GM12891 (cell line): ENCODE measurements at regions not wholly inside any gene's neighbourhood (a gene's known extent, or its start where the extent isn't known, plus 50 kb on each side); places are given as distances from the start of the nearest gene placed in this dataset.

Experiments
- DNase-seq: peaks from one replicate; pipeline ENCODE4 v3.0.0; 2011; ENCODE audit warnings: low spot score; ENCODE audit not compliant: insufficient read length
- FAIRE-seq: peaks from 2 replicates; lab custom pipeline; 2011; peaks lifted over from hg19 to GRCh38; lab: Jason Lieb, UNC
- PAX5 ChIP-seq: IDR thresholded peaks from 2 replicates; pipeline ENCODE4 v1.6.1; 2011; ENCODE audit warnings: low read length, moderate library complexity, mild to moderate bottlenecking; ENCODE audit not compliant: insufficient read depth, severe bottlenecking
- POLR2A ChIP-seq: IDR thresholded peaks from 2 replicates; pipeline ENCODE4 v1.6.1; 2011; ENCODE audit warnings: low read depth, low read length, control low read depth
- POLR2AphosphoS5 ChIP-seq: IDR thresholded peaks from 2 replicates; pipeline ENCODE4 v1.6.1; 2011; ENCODE audit warnings: low read depth, low read length, control low read depth
- POU2F2 ChIP-seq: IDR thresholded peaks from 2 replicates; pipeline ENCODE4 v1.6.1; 2011; ENCODE audit warnings: low read depth, mild to moderate bottlenecking, control low read depth, low read length, moderate library complexity
- SPI1 ChIP-seq: IDR thresholded peaks from 2 replicates; pipeline ENCODE4 v1.6.1; 2011; ENCODE audit warnings: low read depth, low read length, control low read depth
- TAF1 ChIP-seq: IDR thresholded peaks from 2 replicates; pipeline ENCODE4 v1.6.1; 2011; ENCODE audit warnings: low read depth, low read length, control low read depth

- TF ChIP-seq POLR2AphosphoS5: no peak
- TF ChIP-seq POLR2A: no peak
- no peak for TF ChIP-seq POU2F2
- FAIRE-seq (no peak), DNase-seq (no peak)
Measured at GRCh38 chr16:63744077-63744874, 1377.6 kb downstream of the CDH11 start.

- TF ChIP-seq POLR2A (no peak), TAF1 (no peak), POU2F2 (no peak), SPI1 (no peak), PAX5 (no peak), POLR2AphosphoS5 (no peak)
- FAIRE-seq (no peak), DNase-seq (no peak)
Measured at GRCh38 chr16:63742150-63742549, 1379.7 kb downstream of the CDH11 start.

GRCh38 chr16:63737633-63738032 is 1384.2 kb downstream of the CDH11 start:
- FAIRE-seq (no peak), DNase-seq (no peak)
- no peak for TF ChIP-seq PAX5

- TF ChIP-seq POU2F2 (no peak), PAX5 (no peak), POLR2A (no peak), SPI1 (no peak), TAF1 (no peak), POLR2AphosphoS5 (no peak)
- FAIRE-seq (no peak), DNase-seq (no peak)
Measured at GRCh38 chr16:63735456-63735855, 1386.4 kb downstream of the CDH11 start.

GRCh38 chr16:63720848-63721247 is 1401.0 kb downstream of the CDH11 start:
- TF ChIP-seq POLR2A (no peak), POU2F2 (no peak)
- no peak for FAIRE-seq

GRCh38 chr16:63719926-63720325 is 1401.9 kb downstream of the CDH11 start:
- TF ChIP-seq PAX5: no peak
- TF ChIP-seq SPI1: no peak
- no peak for TF ChIP-seq POLR2A
- TF ChIP-seq POU2F2: no peak
- TF ChIP-seq POLR2AphosphoS5: no peak
- no peak for TF ChIP-seq TAF1
- FAIRE-seq: no peak
- DNase-seq: no peak

More at GRCh38 chr16:63720848-63721247, 1401.0 kb downstream of the CDH11 start:
- DNase-seq: no peak

GRCh38 chr16:63717806-63718205 is 1404.1 kb downstream of the CDH11 start:
- FAIRE-seq (no peak), DNase-seq (no peak)
- no peak for TF ChIP-seq SPI1
- TF ChIP-seq POU2F2: no peak
- no peak for TF ChIP-seq TAF1
- no peak for TF ChIP-seq POLR2AphosphoS5
- no peak for TF ChIP-seq POLR2A
- TF ChIP-seq PAX5: no peak

GRCh38 chr16:63714876-63715275 is 1407.0 kb downstream of the CDH11 start:
- TF ChIP-seq POU2F2 (no peak), POLR2A (no peak), PAX5 (no peak), TAF1 (no peak), SPI1 (no peak), POLR2AphosphoS5 (no peak)
- DNase-seq (no peak), FAIRE-seq (no peak)

GRCh38 chr16:63712725-63713124 is 1409.1 kb downstream of the CDH11 start:
- FAIRE-seq (no peak), DNase-seq (no peak)
- TF ChIP-seq POU2F2 (no peak), POLR2AphosphoS5 (no peak), POLR2A (no peak), PAX5 (no peak), TAF1 (no peak), SPI1 (no peak)

GRCh38 chr16:63703612-63704011 is 1418.3 kb downstream of the CDH11 start:
- no peak for DNase-seq
- no peak for FAIRE-seq

More at GRCh38 chr16:63703612-63704011, 1418.3 kb downstream of the CDH11 start:
- no peak for TF ChIP-seq PAX5
- no peak for TF ChIP-seq POLR2AphosphoS5
- TF ChIP-seq POLR2A: no peak
- TF ChIP-seq TAF1: no peak
- TF ChIP-seq POU2F2: no peak
- no peak for TF ChIP-seq SPI1
